ENCODE measurements at regions not wholly inside any gene's neighbourhood (a gene's known extent, or its start where the extent isn't known, plus 50 kb on each side); places are given as distances from the start of the nearest gene placed in this dataset.

- H3K36me3 ChIP-seq: no peaks in the 10 kb centered on the region
These were observed 385.2 kb downstream of the GASK1B start for GRCh38 chr4:157787618-157788017.

DNA sequence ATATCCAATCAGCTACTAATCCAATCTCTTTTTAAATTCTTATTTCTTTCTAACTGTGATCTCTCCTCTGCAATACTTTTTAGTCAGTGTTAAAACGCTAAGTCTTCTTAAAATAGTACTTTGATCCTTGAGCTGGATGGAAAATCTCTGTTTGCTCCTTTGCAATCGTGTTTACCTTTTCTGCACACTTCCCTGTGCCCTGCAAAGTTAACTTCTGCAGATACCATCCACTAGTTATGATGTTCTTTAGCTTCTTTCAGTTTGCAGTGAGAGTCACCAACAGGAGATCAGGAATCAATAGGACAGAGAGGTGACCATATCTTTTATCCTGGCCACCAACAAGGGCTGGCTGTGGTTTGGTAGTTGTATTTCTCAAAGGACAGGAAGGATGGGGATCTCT is 391.5 kb downstream of the GASK1B start:
- no peaks in the 10 kb centered on the region for H3K9me3 ChIP-seq
- no peak overlapping the region for H3K4me3 ChIP-seq
- H3K27ac ChIP-seq: no peak overlapping the region
- no peak for TF ChIP-seq CTCF (IDR thresholded peaks at IDR 0.05)
- no peaks in the 10 kb centered on the region for H3K27me3 ChIP-seq
- intact Hi-C loops (cut with DNase I; ENCODE audit: low total_unique reads): no loop called here
- H3K4me1 ChIP-seq: no peaks in the 10 kb centered on the region
- no peaks in the 10 kb centered on the region for H3K36me3 ChIP-seq
- DNase-seq: no peak

More at GRCh38 chr4:157787618-157788017, 385.2 kb downstream of the GASK1B start:
- no peak overlapping the region for H3K27ac ChIP-seq
- DNase-seq: no peak
- intact Hi-C loops (cut with DNase I; ENCODE audit: low total_unique reads): no loop called here
- no peak for TF ChIP-seq CTCF (IDR thresholded peaks at IDR 0.05)
- no peaks in the 10 kb centered on the region for H3K27me3 ChIP-seq
- no peak overlapping the region for H3K4me3 ChIP-seq
- peaks cover 0 to 4% (median 0%) of the 10 kb centered on the region in 4 donors for H3K4me1 ChIP-seq
- no peaks in the 10 kb centered on the region for H3K9me3 ChIP-seq

DNA sequence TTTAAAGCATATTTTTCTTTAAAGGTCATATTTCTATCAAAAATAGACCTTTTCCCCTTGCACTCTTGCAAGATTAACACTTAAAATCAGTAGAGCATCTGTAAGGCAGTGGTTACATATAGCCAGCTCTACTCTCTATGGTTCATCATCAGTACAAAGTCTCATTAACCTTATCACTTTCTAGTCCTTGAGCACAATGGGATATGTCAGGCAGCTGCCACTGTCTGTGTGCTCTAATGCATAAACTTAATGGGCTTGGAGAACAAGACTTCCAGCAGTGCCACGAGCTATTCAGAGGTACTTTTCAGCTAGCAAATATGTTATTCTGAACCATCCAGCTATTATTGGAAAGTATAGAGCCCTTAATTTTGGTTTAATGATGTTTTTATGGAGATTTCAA is 393.7 kb downstream of the GASK1B start:
- Histone ChIP-seq H3K9me3 (no peaks in the 10 kb centered on the region), H3K27me3 (no peaks in the 10 kb centered on the region), H3K4me1 (no peaks in the 10 kb centered on the region), H3K4me3 (no peak overlapping the region), H3K36me3 (no peaks in the 10 kb centered on the region), H3K27ac (no peak overlapping the region)
- DNase-seq: no peak
- intact Hi-C loops (cut with DNase I; ENCODE audit: low total_unique reads): no loop called here
- TF ChIP-seq CTCF (IDR thresholded peaks at IDR 0.05): no peak

DNA sequence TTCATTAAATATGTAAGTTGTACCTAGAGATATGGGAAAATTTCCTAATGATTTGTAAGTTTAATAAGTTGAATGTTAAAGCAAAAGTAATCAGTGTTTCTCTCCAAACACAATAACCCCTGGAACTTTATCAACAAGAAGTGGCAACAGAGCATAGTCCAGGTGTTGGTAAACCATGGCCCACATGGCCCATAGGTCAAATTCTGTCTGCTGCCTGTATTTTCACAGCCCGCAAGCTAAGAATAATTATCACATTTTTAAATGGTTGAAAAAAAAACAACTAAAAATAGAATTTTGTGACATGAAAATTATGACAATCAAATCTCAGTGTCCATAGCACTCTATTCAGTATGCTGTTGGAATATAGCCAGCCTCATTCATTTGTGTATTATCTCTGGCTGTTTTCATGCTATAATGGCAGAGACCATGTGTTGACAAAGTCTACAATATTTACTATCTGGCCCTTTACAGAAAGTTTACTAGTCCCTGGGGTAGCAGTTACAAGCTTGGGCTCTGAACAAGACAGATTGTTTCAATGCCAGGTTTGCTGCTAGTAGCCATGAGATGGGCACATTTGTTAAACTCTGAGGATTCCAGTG is 395.8 kb downstream of the GASK1B start:
- no peak overlapping the region for H3K4me3 ChIP-seq
- H3K9me3 ChIP-seq: no peaks in the 10 kb centered on the region
- no peak for TF ChIP-seq CTCF (IDR thresholded peaks at IDR 0.05)
- H3K4me1 ChIP-seq: no peaks in the 10 kb centered on the region
- H3K27me3 ChIP-seq: no peaks in the 10 kb centered on the region
- no peak for DNase-seq
- no peak overlapping the region for H3K27ac ChIP-seq
- intact Hi-C loops (cut with DNase I; ENCODE audit: low total_unique reads): no loop called here
- H3K36me3 ChIP-seq: no peaks in the 10 kb centered on the region

GRCh38 chr4:157775971-157776370 is 396.9 kb downstream of the GASK1B start:
- no peak for TF ChIP-seq CTCF (IDR thresholded peaks at IDR 0.05)
- H3K9me3 ChIP-seq: no peaks in the 10 kb centered on the region
- H3K4me1 ChIP-seq: no peaks in the 10 kb centered on the region
- no peaks in the 10 kb centered on the region for H3K36me3 ChIP-seq
- DNase-seq: no peak
- intact Hi-C loops (cut with DNase I; ENCODE audit: low total_unique reads): no loop called here
- H3K27me3 ChIP-seq: no peaks in the 10 kb centered on the region
- no peak overlapping the region for H3K27ac ChIP-seq
- no peak overlapping the region for H3K4me3 ChIP-seq

- H3K27me3 ChIP-seq: no peaks in the 10 kb centered on the region
- TF ChIP-seq CTCF (IDR thresholded peaks at IDR 0.05): no peak
- no peaks in the 10 kb centered on the region for H3K36me3 ChIP-seq
- no peak overlapping the region for H3K27ac ChIP-seq
- no peak overlapping the region for H3K4me3 ChIP-seq
- no peaks in the 10 kb centered on the region for H3K9me3 ChIP-seq
- no peaks in the 10 kb centered on the region for H3K4me1 ChIP-seq
- intact Hi-C loops (cut with DNase I; ENCODE audit: low total_unique reads): no loop called here
- no peak for DNase-seq
These were observed 399.9 kb downstream of the GASK1B start for GRCh38 chr4:157772907-157773306.

Measured in tibial artery (tissue), 4 donors.